HEK293 (cell line): ENCODE measurements at regions not wholly inside any gene's neighbourhood (a gene's known extent, or its start where the extent isn't known, plus 50 kb on each side); places are given as distances from the start of the nearest gene placed in this dataset.

Experiments
- KLF7 ChIP-seq: fragments of 450-650 bp; formaldehyde crosslinking; IDR thresholded peaks from 2 replicates; pipeline ENCODE4 v1.5.1; 2016; ENCODE audit warnings: missing biosample characterization, missing genetic modification characterization, borderline replicate concordance
- TRIM28 ChIP-seq: IDR thresholded peaks from 2 replicates; pipeline ENCODE4 v1.6.1; 2011; ENCODE audit warnings: low read length, control low read depth, borderline replicate concordance
- ZEB2 ChIP-seq: fragments of 450-650 bp; formaldehyde crosslinking; IDR thresholded peaks from 2 replicates; pipeline ENCODE4 v1.5.1; 2016; ENCODE audit warnings: missing biosample characterization, missing genetic modification characterization
- ZNF138 ChIP-seq: fragments of 450-650 bp; formaldehyde crosslinking; IDR thresholded peaks from 2 replicates; pipeline ENCODE4 v1.5.1; 2016; ENCODE audit warnings: missing biosample characterization, missing genetic modification characterization, borderline replicate concordance
- ZNF626 ChIP-seq: fragments of 450-650 bp; sonication (Bioruptor Pico); formaldehyde crosslinking; IDR thresholded peaks from 2 replicates; pipeline ENCODE4 v1.5.1; 2018; ENCODE audit warnings: missing biosample characterization, missing genetic modification characterization, inconsistent platforms
- ZNF670 ChIP-seq: fragments of 450-650 bp; formaldehyde crosslinking; IDR thresholded peaks from 2 replicates; pipeline ENCODE4 v1.5.1; 2016; ENCODE audit warnings: missing biosample characterization, missing genetic modification characterization, low read depth
- TF ChIP-seq, protein P1 (sequence below): fragments of 450-650 bp; formaldehyde crosslinking; IDR thresholded peaks from 2 replicates; pipeline ENCODE4 v1.5.1; 2016; ENCODE audit warnings: missing biosample characterization, missing genetic modification characterization, low read depth
- TF ChIP-seq, protein P2 (sequence below): fragments of 450-650 bp; formaldehyde crosslinking; IDR thresholded peaks from 2 replicates; pipeline ENCODE4 v1.5.1; 2017; ENCODE audit warnings: missing biosample characterization, mild to moderate bottlenecking, missing genetic modification characterization, moderate library complexity
- TF ChIP-seq, protein P3 (sequence below): fragments of 450-650 bp; formaldehyde crosslinking; IDR thresholded peaks from 2 replicates; pipeline ENCODE4 v1.5.1; 2017; ENCODE audit warnings: missing biosample characterization, missing genetic modification characterization
- TF ChIP-seq, protein P4 (sequence below): fragments of 450-650 bp; formaldehyde crosslinking; IDR thresholded peaks from 2 replicates; pipeline ENCODE4 v1.5.1; 2016; ENCODE audit warnings: missing biosample characterization, missing genetic modification characterization
- TF ChIP-seq, protein P5 (sequence below): fragments of 450-650 bp; formaldehyde crosslinking; IDR thresholded peaks from 2 replicates; pipeline ENCODE4 v1.5.1; 2016; ENCODE audit warnings: missing biosample characterization, missing genetic modification characterization

DNA sequence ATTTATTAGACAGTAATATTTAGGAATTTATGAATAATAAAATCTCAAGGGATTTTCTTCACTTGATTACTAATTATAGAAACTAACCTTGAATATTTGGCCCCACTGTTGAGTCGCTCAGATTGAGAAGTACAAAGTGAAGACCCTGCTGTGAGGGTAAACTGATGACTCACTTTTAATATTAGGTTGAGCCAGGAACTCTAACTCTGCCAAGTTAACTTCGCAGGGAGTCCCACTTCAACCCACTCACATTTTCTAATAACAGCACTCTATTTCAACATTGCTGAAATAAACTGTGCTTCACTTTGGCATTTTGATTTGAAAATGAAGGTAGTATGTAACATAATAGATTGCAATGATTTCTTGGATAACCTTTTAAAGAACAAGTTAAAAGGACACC is 200.7 kb downstream of the POLR1F start:
- TF ChIP-seq ZNF138 (tag by site-specific recombination), result no peak
- TF ChIP-seq, protein P1, sequence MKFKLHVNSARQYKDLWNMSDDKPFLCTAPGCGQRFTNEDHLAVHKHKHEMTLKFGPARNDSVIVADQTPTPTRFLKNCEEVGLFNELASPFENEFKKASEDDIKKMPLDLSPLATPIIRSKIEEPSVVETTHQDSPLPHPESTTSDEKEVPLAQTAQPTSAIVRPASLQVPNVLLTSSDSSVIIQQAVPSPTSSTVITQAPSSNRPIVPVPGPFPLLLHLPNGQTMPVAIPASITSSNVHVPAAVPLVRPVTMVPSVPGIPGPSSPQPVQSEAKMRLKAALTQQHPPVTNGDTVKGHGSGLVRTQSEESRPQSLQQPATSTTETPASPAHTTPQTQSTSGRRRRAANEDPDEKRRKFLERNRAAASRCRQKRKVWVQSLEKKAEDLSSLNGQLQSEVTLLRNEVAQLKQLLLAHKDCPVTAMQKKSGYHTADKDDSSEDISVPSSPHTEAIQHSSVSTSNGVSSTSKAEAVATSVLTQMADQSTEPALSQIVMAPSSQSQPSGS, result no peak
- no peak for TF ChIP-seq ZNF626 (tag by site-specific recombination)
- TF ChIP-seq, protein P2, sequence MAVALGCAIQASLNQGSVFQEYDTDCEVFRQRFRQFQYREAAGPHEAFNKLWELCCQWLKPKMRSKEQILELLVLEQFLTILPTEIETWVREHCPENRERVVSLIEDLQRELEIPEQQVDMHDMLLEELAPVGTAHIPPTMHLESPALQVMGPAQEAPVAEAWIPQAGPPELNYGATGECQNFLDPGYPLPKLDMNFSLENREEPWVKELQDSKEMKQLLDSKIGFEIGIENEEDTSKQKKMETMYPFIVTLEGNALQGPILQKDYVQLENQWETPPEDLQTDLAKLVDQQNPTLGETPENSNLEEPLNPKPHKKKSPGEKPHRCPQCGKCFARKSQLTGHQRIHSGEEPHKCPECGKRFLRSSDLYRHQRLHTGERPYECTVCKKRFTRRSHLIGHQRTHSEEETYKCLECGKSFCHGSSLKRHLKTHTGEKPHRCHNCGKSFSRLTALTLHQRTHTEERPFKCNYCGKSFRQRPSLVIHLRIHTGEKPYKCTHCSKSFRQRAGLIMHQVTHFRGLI, result no peak
- TF ChIP-seq, protein P3, sequence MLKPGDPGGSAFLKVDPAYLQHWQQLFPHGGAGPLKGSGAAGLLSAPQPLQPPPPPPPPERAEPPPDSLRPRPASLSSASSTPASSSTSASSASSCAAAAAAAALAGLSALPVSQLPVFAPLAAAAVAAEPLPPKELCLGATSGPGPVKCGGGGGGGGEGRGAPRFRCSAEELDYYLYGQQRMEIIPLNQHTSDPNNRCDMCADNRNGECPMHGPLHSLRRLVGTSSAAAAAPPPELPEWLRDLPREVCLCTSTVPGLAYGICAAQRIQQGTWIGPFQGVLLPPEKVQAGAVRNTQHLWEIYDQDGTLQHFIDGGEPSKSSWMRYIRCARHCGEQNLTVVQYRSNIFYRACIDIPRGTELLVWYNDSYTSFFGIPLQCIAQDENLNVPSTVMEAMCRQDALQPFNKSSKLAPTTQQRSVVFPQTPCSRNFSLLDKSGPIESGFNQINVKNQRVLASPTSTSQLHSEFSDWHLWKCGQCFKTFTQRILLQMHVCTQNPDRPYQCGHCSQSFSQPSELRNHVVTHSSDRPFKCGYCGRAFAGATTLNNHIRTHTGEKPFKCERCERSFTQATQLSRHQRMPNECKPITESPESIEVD (tag by site-specific recombination), result no peak
- TF ChIP-seq ZNF670 (tag by site-specific recombination), result no peak
- TF ChIP-seq, protein P4, sequence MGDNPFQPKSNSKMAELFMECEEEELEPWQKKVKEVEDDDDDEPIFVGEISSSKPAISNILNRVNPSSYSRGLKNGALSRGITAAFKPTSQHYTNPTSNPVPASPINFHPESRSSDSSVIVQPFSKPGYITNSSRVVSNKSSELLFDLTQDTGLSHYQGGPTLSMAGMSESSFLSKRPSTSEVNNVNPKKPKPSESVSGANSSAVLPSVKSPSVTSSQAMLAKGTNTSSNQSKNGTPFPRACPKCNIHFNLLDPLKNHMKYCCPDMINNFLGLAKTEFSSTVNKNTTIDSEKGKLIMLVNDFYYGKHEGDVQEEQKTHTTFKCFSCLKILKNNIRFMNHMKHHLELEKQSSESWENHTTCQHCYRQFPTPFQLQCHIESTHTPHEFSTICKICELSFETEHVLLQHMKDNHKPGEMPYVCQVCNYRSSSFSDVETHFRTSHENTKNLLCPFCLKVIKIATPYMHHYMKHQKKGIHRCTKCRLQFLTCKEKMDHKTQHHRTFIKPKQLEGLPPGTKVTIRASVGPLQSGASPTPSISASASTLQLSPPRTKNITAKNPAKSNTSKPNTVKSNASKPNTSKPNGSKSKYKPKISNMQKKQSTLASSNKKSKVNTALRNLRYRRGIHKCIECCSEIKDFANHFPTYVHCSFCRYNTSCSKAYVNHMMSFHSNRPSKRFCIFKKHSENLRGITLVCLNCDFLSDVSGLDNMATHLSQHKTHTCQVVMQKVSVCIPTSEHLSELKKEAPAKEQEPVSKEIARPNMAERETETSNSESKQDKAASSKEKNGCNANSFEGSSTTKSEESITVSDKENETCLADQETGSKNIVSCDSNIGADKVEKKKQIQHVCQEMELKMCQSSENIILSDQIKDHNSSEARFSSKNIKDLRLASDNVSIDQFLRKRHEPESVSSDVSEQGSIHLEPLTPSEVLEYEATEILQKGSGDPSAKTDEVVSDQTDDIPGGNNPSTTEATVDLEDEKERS (tag by site-specific recombination), result no peak
- TF ChIP-seq, protein P5, sequence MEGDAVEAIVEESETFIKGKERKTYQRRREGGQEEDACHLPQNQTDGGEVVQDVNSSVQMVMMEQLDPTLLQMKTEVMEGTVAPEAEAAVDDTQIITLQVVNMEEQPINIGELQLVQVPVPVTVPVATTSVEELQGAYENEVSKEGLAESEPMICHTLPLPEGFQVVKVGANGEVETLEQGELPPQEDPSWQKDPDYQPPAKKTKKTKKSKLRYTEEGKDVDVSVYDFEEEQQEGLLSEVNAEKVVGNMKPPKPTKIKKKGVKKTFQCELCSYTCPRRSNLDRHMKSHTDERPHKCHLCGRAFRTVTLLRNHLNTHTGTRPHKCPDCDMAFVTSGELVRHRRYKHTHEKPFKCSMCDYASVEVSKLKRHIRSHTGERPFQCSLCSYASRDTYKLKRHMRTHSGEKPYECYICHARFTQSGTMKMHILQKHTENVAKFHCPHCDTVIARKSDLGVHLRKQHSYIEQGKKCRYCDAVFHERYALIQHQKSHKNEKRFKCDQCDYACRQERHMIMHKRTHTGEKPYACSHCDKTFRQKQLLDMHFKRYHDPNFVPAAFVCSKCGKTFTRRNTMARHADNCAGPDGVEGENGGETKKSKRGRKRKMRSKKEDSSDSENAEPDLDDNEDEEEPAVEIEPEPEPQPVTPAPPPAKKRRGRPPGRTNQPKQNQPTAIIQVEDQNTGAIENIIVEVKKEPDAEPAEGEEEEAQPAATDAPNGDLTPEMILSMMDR (tag by site-specific recombination), result no peak
- TF ChIP-seq ZEB2 (tag by site-specific recombination), result no peak
- no peak for TF ChIP-seq KLF7 (tag by site-specific recombination)
- TF ChIP-seq TRIM28, result no peak
